SU-DHL-6 (cell line): ENCODE measurements at regions not wholly inside any gene's neighbourhood (a gene's known extent, or its start where the extent isn't known, plus 50 kb on each side); places are given as distances from the start of the nearest gene placed in this dataset.

Source experiments
- CTCF ChIP-seq: fragments of 200-600 bp; sonication (generic); IDR thresholded peaks from one replicate; pipeline ENCODE4 v1.5.1; 2017; ENCODE audit warnings: antibody characterized with exemption, mild to moderate bottlenecking, low read length, moderate library complexity; ENCODE audit not compliant: insufficient read depth, poor library complexity, severe bottlenecking
- EZH2phosphoT487 ChIP-seq: fragments of 200-600 bp; sonication (generic), shearing (Covaris generic); conservative IDR thresholded peaks from 2 replicates; pipeline ENCODE4 v1.6.1; 2018; ENCODE audit warnings: mild to moderate bottlenecking, antibody characterized with exemption, low read length, moderate library complexity, mixed read lengths

GRCh38 chr1:56031001-56031400 lies 548.4 kb downstream of the PLPP3 start:
- TF ChIP-seq EZH2phosphoT487: no peak
- TF ChIP-seq CTCF: no peak
